GM12878 (cell line): ENCODE measurements at regions not wholly inside any gene's neighbourhood (a gene's known extent, or its start where the extent isn't known, plus 50 kb on each side); places are given as distances from the start of the nearest gene placed in this dataset.

Source experiments
- ATAC-seq: fragments of 200-7000 bp; cut with Tn5 transposase; 3 replicates; pipeline ENCODE4 v1.9.1; 2020; ENCODE audit warnings: mild to moderate bottlenecking, moderate library complexity
- BruUV-seq: library from RNA; stranded (reverse); fragments of 400-500 nt; replicated peaks from 2 replicates; lab custom pipeline; 2021; lab: Mats Ljungman, UMichigan
- CTCF ChIA-PET: fragments of 300-600 bp; sonication (Branson Sonifier 250); formaldehyde crosslinking; extraction: SDS; loops from one replicate; lab custom pipeline; 2021; ENCODE audit warnings: inconsistent platforms; lab: Yijun Ruan, JAX
- POLR2A ChIA-PET: fragments of 350-600 bp; formaldehyde crosslinking; extraction: SDS; loops from one replicate; lab custom pipeline; 2021; ENCODE audit warnings: inconsistent platforms; lab: Charles Lee
- RAD21 ChIA-PET: fragments of 300-600 bp; sonication (Branson Sonifier 250); formaldehyde crosslinking; loops from one replicate; lab custom pipeline; 2023; ENCODE audit warnings: antibody characterized with exemption; ENCODE audit not compliant: unreplicated experiment; lab: Charles Lee
- SMC1A ChIA-PET: fragments of 300-600 bp; sonication (Branson Sonifier 250); formaldehyde crosslinking; loops from one replicate; lab custom pipeline; 2023; ENCODE audit not compliant: unreplicated experiment, uncharacterized antibody; lab: Charles Lee
- DNase-seq: peaks from one replicate; pipeline ENCODE4 v3.0.0-alpha.2; 2011; ENCODE audit warnings: low read depth, low spot score
- FAIRE-seq: peaks from 3 replicates; lab custom pipeline; 2011; peaks lifted over from hg19 to GRCh38; lab: Jason Lieb, UNC
- H2AFZ ChIP-seq: 2 replicates; pipeline ENCODE4 v1.6.0; 2011; ENCODE audit warnings: low read depth, low read length, control low read depth; ENCODE audit not compliant: control insufficient read depth
- H3K27ac ChIP-seq: 2 replicates; pipeline ENCODE4 v1.5.1; 2011; ENCODE audit warnings: control low read depth; ENCODE audit not compliant: control insufficient read depth, insufficient read depth
- H3K27me3 ChIP-seq, 2 experiments: replicated peaks in 1 of 2; 2 replicates each; pipeline versions ENCODE4 v1.6.0 to v1.6.1; 2011; ENCODE audit warnings: low read length in 1 of 2; ENCODE audit not compliant: control insufficient read depth in 2 of 2, insufficient read depth in 2 of 2
- H3K36me3 ChIP-seq, 2 experiments: 2 replicates each; pipeline ENCODE4 v1.5.1; 2011; ENCODE audit warnings: low read length in 1 of 2; ENCODE audit not compliant: control insufficient read depth in 2 of 2, insufficient read depth in 2 of 2
- H3K4me1 ChIP-seq: 2 replicates; pipeline ENCODE4 v1.6.1; 2011; ENCODE audit warnings: mild to moderate bottlenecking, low read length, moderate library complexity, mixed read lengths; ENCODE audit not compliant: control insufficient read depth, insufficient read depth
- H3K4me2 ChIP-seq: 2 replicates; pipeline ENCODE4 v1.6.0; 2011; ENCODE audit warnings: control low read depth; ENCODE audit not compliant: control insufficient read depth, insufficient read depth
- H3K4me3 ChIP-seq: fragments of 200-600 bp; sonication (generic); 2 replicates; pipeline ENCODE4 v1.5.1; 2016
- H3K79me2 ChIP-seq: 2 replicates; pipeline ENCODE4 v1.6.0; 2011; ENCODE audit warnings: low read length; ENCODE audit not compliant: control insufficient read depth, insufficient read depth
- H3K9ac ChIP-seq: 2 replicates; pipeline ENCODE4 v1.8.0; 2011; ENCODE audit warnings: low read length, control low read depth, mixed read lengths; ENCODE audit not compliant: control insufficient read depth, insufficient read depth
- H3K9me3 ChIP-seq: replicated peaks from 3 replicates; pipeline ENCODE4 v1.5.1; 2011; ENCODE audit warnings: mild to moderate bottlenecking, low read length; ENCODE audit not compliant: control insufficient read depth, insufficient read depth
- H4K20me1 ChIP-seq: 2 replicates; pipeline ENCODE4 v1.6.0; 2011; ENCODE audit not compliant: control insufficient read depth, insufficient read depth
- CREB1 ChIP-seq: IDR thresholded peaks from 2 replicates; pipeline ENCODE4 v1.6.1; 2012; ENCODE audit warnings: low read depth, mild to moderate bottlenecking, inconsistent platforms
- FOXM1 ChIP-seq: IDR thresholded peaks from 2 replicates; pipeline ENCODE4 v1.6.1; 2012; ENCODE audit warnings: low read depth, mild to moderate bottlenecking, inconsistent platforms, low read length, moderate library complexity
- HDGF ChIP-seq: fragments of 450-650 bp; IDR thresholded peaks from 2 replicates; pipeline ENCODE4 v1.6.1; 2016; ENCODE audit warnings: antibody characterized with exemption
- NFIC ChIP-seq: IDR thresholded peaks from 2 replicates; pipeline ENCODE4 v1.6.1; 2012; ENCODE audit warnings: low read depth, mild to moderate bottlenecking, inconsistent platforms, low read length, moderate library complexity
- NFXL1 ChIP-seq: fragments of 450-650 bp; IDR thresholded peaks from 2 replicates; pipeline ENCODE4 v1.6.1; 2017; ENCODE audit warnings: antibody characterized with exemption, mild to moderate bottlenecking, borderline replicate concordance
- RAD51 ChIP-seq: fragments of 450-650 bp; IDR thresholded peaks from 2 replicates; pipeline ENCODE4 v1.6.1; 2016; ENCODE audit warnings: moderate library complexity, mild to moderate bottlenecking, inconsistent platforms
- RB1 ChIP-seq: fragments of 450-650 bp; formaldehyde crosslinking; IDR thresholded peaks from 2 replicates; pipeline ENCODE4 v1.6.1; 2017; ENCODE audit warnings: mild to moderate bottlenecking, borderline replicate concordance
- SMAD1 ChIP-seq: fragments of 450-650 bp; IDR thresholded peaks from 2 replicates; pipeline ENCODE4 v1.6.1; 2018; ENCODE audit warnings: mild to moderate bottlenecking, low read depth; ENCODE audit not compliant: partially characterized antibody
- SMARCA5 ChIP-seq: fragments of 450-650 bp; IDR thresholded peaks from 2 replicates; pipeline ENCODE4 v1.6.1; 2017; ENCODE audit warnings: mild to moderate bottlenecking
- SPI1 ChIP-seq: IDR thresholded peaks from 2 replicates; pipeline ENCODE4 v1.6.1; 2011; ENCODE audit warnings: low read depth, mild to moderate bottlenecking, low read length, moderate library complexity, borderline replicate concordance; ENCODE audit not compliant: insufficient read depth
- SRF ChIP-seq, 2 experiments: IDR thresholded peaks; 2 replicates each; pipeline ENCODE4 v1.6.1; 2011; ENCODE audit warnings: low read depth in 2 of 2, low read length in 2 of 2, mild to moderate bottlenecking in 1 of 2, moderate library complexity in 1 of 2
- TBL1XR1 ChIP-seq: IDR thresholded peaks from 2 replicates; pipeline ENCODE4 v1.6.1; 2012; ENCODE audit warnings: low read depth, low read length, improper control_type of control experiment
- TCF12 ChIP-seq: IDR thresholded peaks from 2 replicates; pipeline ENCODE4 v1.6.1; 2011; ENCODE audit warnings: low read depth, mild to moderate bottlenecking, low read length
- ZBTB33 ChIP-seq: fragments of 450-650 bp; IDR thresholded peaks from 2 replicates; pipeline ENCODE4 v1.6.1; 2017; ENCODE audit warnings: mild to moderate bottlenecking
- ZNF24 ChIP-seq: fragments of 450-650 bp; IDR thresholded peaks from 2 replicates; pipeline ENCODE4 v1.6.1; 2017; ENCODE audit warnings: antibody characterized with exemption, mild to moderate bottlenecking
- ZNF384 ChIP-seq: IDR thresholded peaks from 2 replicates; pipeline ENCODE4 v1.6.1; 2012; ENCODE audit warnings: low read depth, mild to moderate bottlenecking, low read length, improper control_type of control experiment, borderline replicate concordance
- WGBS: methylation state at CpG from one replicate; pipeline ENCODE4 v1.1.6; 2016; ENCODE audit warnings: low lambda C conversion rate; ENCODE audit not compliant: insufficient replicate concordance, insufficient coverage; ENCODE audit errors: missing lambda C conversion rate; 5-methylcytosine and 5-hydroxymethylcytosine counted together
- in situ Hi-C: fragments of 300-500 bp; cut with MboI; formaldehyde crosslinking; loops from 9 replicates; pipeline ENCODE4 v1.14.3; 2018; ENCODE audit warnings: mixed read lengths
- intact Hi-C: fragments of 100-400 bp; cut with micrococcal nuclease; formaldehyde crosslinking; loops from one replicate; pipeline ENCODE4 v1.14.2; 2022; ENCODE audit not compliant: unreplicated experiment
- TF ChIP-seq, protein P1 (sequence below): fragments of 450-650 bp; IDR thresholded peaks from 2 replicates; pipeline ENCODE4 v1.6.1; 2016; ENCODE audit warnings: mild to moderate bottlenecking

DNA sequence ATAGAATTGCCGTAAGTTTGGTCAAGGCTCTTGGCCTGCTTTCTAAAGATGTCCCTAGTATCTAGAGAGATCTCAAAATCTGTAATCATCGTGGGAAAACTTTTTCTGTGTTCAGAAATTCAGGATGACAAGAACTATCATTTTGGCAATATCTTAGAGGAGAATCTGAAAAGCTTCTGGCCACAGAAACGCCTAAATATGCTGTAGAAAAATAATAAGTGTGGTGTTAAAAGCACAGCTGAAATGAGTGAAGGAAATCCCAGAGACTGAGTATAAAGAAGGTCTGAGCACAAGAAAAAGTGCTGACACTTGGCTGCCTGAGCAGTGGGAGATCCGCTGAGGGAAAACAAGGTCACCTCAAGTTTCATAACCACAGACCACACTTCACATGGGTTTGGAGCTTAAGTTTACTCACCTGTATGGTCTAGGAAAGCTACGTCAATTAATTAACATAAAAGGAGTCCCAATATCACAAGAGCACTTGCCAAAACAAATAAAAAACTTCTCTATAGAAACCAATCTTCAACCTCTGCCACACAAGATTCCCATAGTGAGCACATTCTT lies 235.2 kb upstream of the IRF2BP2 start (continued):
- TF ChIP-seq SMARCA5, result no peak
- TF ChIP-seq FOXM1, result peak; percentile 71; the same call in 1 of the 2 replicates
- TF ChIP-seq SMAD1, result peak; percentile 54
- peak; percentile 37; the same call in 1 of the 2 replicates for TF ChIP-seq ZNF24
- 0 out of 2 replicates have a peak, but pooled peaks have one; percentile 33 for TF ChIP-seq RB1
- TF ChIP-seq TBL1XR1, result 0 out of 2 replicates have a peak, but pooled peaks have one; percentile 29

DNA sequence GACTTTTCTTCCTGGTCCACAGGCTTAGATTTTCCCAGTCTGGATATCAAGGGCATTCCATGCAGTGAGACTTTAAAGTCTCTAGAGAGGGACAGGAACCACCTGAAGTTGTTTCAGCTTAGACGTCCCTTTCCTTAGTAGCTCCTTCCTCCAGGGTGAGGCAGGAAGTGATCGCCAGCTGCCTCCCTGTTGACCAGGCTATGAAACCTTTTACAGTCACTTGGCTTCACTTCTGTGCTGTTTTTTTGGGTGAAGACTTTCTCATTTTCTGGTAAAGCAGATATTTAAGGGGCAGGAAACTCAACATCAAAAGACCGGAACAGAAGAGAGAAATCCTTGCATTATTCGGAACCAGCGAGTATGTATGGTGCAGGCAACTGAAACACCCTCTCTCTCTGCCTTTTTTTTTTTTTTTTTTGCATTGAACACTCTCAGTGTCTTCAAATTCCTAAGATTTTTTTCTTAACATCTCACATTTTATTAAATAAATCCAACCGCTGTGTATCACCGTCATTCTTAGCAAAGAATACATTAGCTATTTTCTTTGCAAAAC lies 234.6 kb upstream of the IRF2BP2 start:
- ChIA-PET POLR2A (interaction anchor here (0.6 to 2.9 kb wide), 16 partner anchors 13 to 322 kb away, joined by 3 to 11 read pairs (median 4); no protein-coding TSS in a partner anchor), CTCF (interaction anchor here (0.9 to 2.2 kb wide), 12 partner anchors 10 to 247 kb away, joined by 3 to 8 read pairs (median 3); no protein-coding TSS in a partner anchor), SMC1A (interaction anchor here (0.6 to 14.0 kb wide), 38 partner anchors 8 to 357 kb away, joined by 3 to 143 read pairs (median 6); no protein-coding TSS in a partner anchor), RAD21 (interaction anchor here (1.0 to 10.5 kb wide), 21 partner anchors 32 to 247 kb away, joined by 3 to 155 read pairs (median 10); partner anchors contain the start of gene IRF2BP2)
- Histone ChIP-seq H3K4me1 (peaks cover 61% of the 10 kb centered on the region), H3K4me3 (peak overlapping the region; percentile 20; the same call in 1 of the 2 replicates), H3K79me2 (no peaks in the 10 kb centered on the region), H3K27me3 (no peaks in the 10 kb centered on the region), H3K27ac (peak overlapping the region; percentile 97), H3K9me3 (no peaks in the 10 kb centered on the region), H4K20me1 (no peaks in the 10 kb centered on the region), H3K9ac (peak overlapping the region; percentile 77), H3K4me2 (peak overlapping the region; percentile 92), H3K36me3 (no peaks in the 10 kb centered on the region), H2AFZ (peak overlapping the region; percentile 51)
- DNase-seq, result no peak
- peak; percentile 64 for FAIRE-seq
- intact Hi-C loops, result no loop called here
- 10% methylated on average over 7 of the region's 7 CpGs for WGBS
- in situ Hi-C loops, result loop anchor here (5.0 to 25.0 kb wide), 5 partner anchors 107 to 342 kb away; partner anchors contain the start of gene IRF2BP2
- ATAC-seq, result peak; percentile 12
- BruUV-seq, result no TSS peak
- TF ChIP-seq RAD51 (no peak), ZNF384 (peak; percentile 66; the same call in 1 of the 2 replicates), NFIC (peak; percentile 36; the same call in 1 of the 2 replicates), SPI1 (peak; percentile 47; the same call in 1 of the 2 replicates), ZBTB33 (no peak), HDGF (no peak), NFXL1 (no peak), TCF12 (peak; percentile 67), ZNF24 (peak; percentile 78; the same call in 1 of the 2 replicates), SRF (IDR thresholded peaks at IDR 0.05; ENCODE audit: low read depth in 2 of 2, low read length in 2 of 2) (0 out of 4 replicates have a peak, but pooled peaks of 1 of the 2 experiments have one; percentile 36), CREB1 (0 out of 2 replicates have a peak, but pooled peaks have one; percentile 32)
- TF ChIP-seq, protein P1, sequence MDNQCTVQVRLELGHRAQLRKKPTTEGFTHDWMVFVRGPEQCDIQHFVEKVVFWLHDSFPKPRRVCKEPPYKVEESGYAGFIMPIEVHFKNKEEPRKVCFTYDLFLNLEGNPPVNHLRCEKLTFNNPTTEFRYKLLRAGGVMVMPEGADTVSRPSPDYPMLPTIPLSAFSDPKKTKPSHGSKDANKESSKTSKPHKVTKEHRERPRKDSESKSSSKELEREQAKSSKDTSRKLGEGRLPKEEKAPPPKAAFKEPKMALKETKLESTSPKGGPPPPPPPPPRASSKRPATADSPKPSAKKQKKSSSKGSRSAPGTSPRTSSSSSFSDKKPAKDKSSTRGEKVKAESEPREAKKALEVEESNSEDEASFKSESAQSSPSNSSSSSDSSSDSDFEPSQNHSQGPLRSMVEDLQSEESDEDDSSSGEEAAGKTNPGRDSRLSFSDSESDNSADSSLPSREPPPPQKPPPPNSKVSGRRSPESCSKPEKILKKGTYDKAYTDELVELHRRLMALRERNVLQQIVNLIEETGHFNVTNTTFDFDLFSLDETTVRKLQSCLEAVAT, result no peak
